ENCODE measurements at regions not wholly inside any gene's neighbourhood (a gene's known extent, or its start where the extent isn't known, plus 50 kb on each side); places are given as distances from the start of the nearest gene placed in this dataset.

- TF ChIP-seq CTCF (IDR thresholded peaks at IDR 0.05) (no peak), SIN3A (IDR thresholded peaks at IDR 0.05; ENCODE audit: borderline replicate concordance, insufficient read depth, low read depth, low read length) (no peak), POLR2AphosphoS5 (IDR thresholded peaks at IDR 0.05; ENCODE audit: low read depth, low read length) (no peak)
These were observed 92.5 kb downstream of the TMPRSS5 start for GRCh38 chr11:113613619-113614018.
